Smooth muscle cell (in vitro differentiated cells): ENCODE measurements at regions not wholly inside any gene's neighbourhood (a gene's known extent, or its start where the extent isn't known, plus 50 kb on each side); places are given as distances from the start of the nearest gene placed in this dataset.

ENCODE experiments used
- DNase-seq: peaks from one replicate; lab custom pipeline; 2025; ENCODE audit not compliant: unreplicated experiment; lab: John Stamatoyannopoulos, UW
- H2AFZ ChIP-seq: fragments of 200-600 bp; sonication (generic); 2 replicates; pipeline ENCODE4 v1.6.0; 2016; ENCODE audit warnings: antibody characterized with exemption, low read depth, mild to moderate bottlenecking
- H3F3A ChIP-seq: fragments of 200-600 bp; sonication (generic); 2 replicates; pipeline ENCODE4 v1.6.0; 2017; ENCODE audit warnings: antibody characterized with exemption, low read depth
- H3K27ac ChIP-seq: fragments of 200-600 bp; sonication (generic); 2 replicates; pipeline ENCODE4 v1.5.1; 2016; ENCODE audit warnings: low read depth, mild to moderate bottlenecking
- H3K27me3 ChIP-seq: fragments of 200-600 bp; sonication (generic); 2 replicates; pipeline ENCODE4 v1.6.1; 2016; ENCODE audit warnings: low read depth, mild to moderate bottlenecking
- H3K36me3 ChIP-seq: fragments of 200-600 bp; sonication (generic); 2 replicates; pipeline ENCODE4 v1.5.1; 2016; ENCODE audit warnings: low read depth
- H3K4me1 ChIP-seq: fragments of 200-600 bp; sonication (generic); 2 replicates; pipeline ENCODE4 v1.5.1; 2016; ENCODE audit warnings: low read depth
- H3K4me2 ChIP-seq: fragments of 200-600 bp; sonication (generic); 2 replicates; pipeline ENCODE4 v1.6.0; 2016; ENCODE audit warnings: mild to moderate bottlenecking
- H3K4me3 ChIP-seq: fragments of 200-600 bp; sonication (generic); 2 replicates; pipeline ENCODE4 v1.5.1; 2016; ENCODE audit warnings: mild to moderate bottlenecking
- H3K79me2 ChIP-seq: fragments of 200-600 bp; sonication (generic); 2 replicates; pipeline ENCODE4 v1.6.0; 2016; ENCODE audit warnings: low read depth, mild to moderate bottlenecking
- H3K9ac ChIP-seq: fragments of 200-600 bp; sonication (generic); 2 replicates; pipeline ENCODE4 v1.6.0; 2016; ENCODE audit warnings: low read depth
- H3K9me3 ChIP-seq: fragments of 200-600 bp; sonication (generic); replicated peaks from 2 replicates; pipeline ENCODE4 v1.5.1; 2016; ENCODE audit warnings: low read depth
- H4K20me1 ChIP-seq: fragments of 200-600 bp; sonication (generic); 2 replicates; pipeline ENCODE4 v1.6.0; 2016; ENCODE audit warnings: low read depth
- whole genome bisulfite sequencing: methylation state at CpG from one replicate; pipeline ENCODE4 v1.1.7; 2016; ENCODE audit warnings: low lambda C conversion rate; 5-methylcytosine and 5-hydroxymethylcytosine counted together
- TF ChIP-seq, protein P1 (sequence below): fragments of 200-600 bp; sonication (generic); IDR thresholded peaks from 2 replicates; pipeline ENCODE4 v1.5.1; 2017; ENCODE audit warnings: borderline replicate concordance, mild to moderate bottlenecking, antibody characterized with exemption; ENCODE audit not compliant: insufficient read depth, poor library complexity, severe bottlenecking

DNA sequence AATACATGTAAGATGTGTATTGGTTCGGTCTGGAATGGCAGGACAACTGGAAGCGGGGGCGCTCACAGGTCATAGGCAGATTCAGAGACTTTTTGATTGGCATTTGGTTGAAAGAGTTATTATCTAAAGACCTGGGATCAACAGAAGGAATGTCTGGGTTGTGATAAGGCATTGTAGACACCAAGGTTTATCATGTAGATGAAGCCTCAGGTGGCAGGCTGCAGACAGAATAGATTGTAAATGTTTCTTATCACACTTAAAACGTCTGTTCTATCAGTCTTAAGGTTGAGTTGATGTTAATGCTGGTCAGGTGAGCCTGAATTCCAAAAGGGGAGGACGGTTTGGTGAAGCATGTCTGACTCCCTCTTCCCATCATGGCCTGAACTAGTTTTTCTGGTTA lies 295.9 kb upstream of the PROK2 start:
- Histone ChIP-seq H3K79me2 (no peaks in the 10 kb centered on the region), H3F3A (no peaks in the 10 kb centered on the region), H3K4me3 (no peak overlapping the region), H3K4me2 (no peak overlapping the region), H3K9ac (no peak overlapping the region), H2AFZ (no peak overlapping the region), H4K20me1 (no peaks in the 10 kb centered on the region), H3K27ac (no peak overlapping the region), H3K27me3 (peaks cover 6% of the 10 kb centered on the region), H3K4me1 (no peaks in the 10 kb centered on the region), H3K36me3 (no peaks in the 10 kb centered on the region), H3K9me3 (no peaks in the 10 kb centered on the region)
- no peak for DNase-seq
- TF ChIP-seq, protein P1, sequence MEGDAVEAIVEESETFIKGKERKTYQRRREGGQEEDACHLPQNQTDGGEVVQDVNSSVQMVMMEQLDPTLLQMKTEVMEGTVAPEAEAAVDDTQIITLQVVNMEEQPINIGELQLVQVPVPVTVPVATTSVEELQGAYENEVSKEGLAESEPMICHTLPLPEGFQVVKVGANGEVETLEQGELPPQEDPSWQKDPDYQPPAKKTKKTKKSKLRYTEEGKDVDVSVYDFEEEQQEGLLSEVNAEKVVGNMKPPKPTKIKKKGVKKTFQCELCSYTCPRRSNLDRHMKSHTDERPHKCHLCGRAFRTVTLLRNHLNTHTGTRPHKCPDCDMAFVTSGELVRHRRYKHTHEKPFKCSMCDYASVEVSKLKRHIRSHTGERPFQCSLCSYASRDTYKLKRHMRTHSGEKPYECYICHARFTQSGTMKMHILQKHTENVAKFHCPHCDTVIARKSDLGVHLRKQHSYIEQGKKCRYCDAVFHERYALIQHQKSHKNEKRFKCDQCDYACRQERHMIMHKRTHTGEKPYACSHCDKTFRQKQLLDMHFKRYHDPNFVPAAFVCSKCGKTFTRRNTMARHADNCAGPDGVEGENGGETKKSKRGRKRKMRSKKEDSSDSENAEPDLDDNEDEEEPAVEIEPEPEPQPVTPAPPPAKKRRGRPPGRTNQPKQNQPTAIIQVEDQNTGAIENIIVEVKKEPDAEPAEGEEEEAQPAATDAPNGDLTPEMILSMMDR = no peak
- WGBS = 79% methylated on average over 5 of the region's 5 CpGs

DNA sequence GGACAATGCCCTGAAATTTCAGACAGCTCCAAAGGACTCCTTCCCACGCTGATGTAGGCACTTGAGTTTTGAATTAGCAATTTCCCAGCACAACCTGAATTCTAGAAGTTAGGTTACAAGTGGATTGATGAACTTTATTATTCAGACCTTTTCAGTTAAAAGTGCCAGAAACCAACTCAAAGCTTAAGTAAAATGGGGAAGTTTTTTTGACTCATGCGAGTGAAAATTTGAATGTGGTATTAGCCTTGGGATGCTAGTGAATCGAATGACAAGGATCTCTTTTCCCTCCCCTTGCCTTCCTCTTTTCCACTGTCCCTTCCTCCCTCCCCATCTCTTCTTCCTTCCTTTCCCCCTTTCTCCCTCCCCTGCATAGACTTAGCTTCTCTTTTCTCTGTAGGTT lies 295.1 kb upstream of the PROK2 start:
- no peak for DNase-seq
- H3F3A ChIP-seq = no peaks in the 10 kb centered on the region
- TF ChIP-seq, protein P1 = no peak
- 95% methylated on average over 3 of the region's 3 CpGs for WGBS
- no peaks in the 10 kb centered on the region for H4K20me1 ChIP-seq
- H3K27ac ChIP-seq = no peak overlapping the region
- H3K79me2 ChIP-seq = no peaks in the 10 kb centered on the region
- peaks cover 6% of the 10 kb centered on the region for H3K27me3 ChIP-seq
- H3K9me3 ChIP-seq = no peaks in the 10 kb centered on the region
- no peak overlapping the region for H2AFZ ChIP-seq
- no peaks in the 10 kb centered on the region for H3K36me3 ChIP-seq
- no peaks in the 10 kb centered on the region for H3K4me1 ChIP-seq
- H3K9ac ChIP-seq = no peak overlapping the region
- no peak overlapping the region for H3K4me3 ChIP-seq
- H3K4me2 ChIP-seq = no peak overlapping the region

DNA sequence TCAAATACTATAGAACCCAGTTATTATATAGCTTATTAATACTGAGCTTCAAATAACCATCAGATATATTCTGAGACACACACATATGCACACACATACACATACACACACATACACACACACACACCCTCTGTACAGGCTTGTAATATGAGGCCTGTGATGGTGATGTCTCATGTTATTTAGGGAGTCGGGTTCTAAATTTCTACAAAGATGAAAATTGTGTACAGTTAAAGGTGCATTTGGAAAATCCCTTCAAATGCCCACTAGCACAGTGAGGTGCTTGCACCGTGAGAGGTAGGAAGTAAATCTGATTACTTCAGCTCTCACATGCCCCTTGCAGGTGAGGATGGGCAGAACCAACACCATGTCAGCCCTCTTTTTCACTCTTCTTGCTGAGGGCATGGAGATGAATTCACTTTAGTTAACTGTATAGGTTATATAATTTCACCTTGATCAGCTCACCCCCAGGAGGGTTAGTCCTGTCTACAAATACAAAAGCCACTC lies 294.5 kb upstream of the PROK2 start:
- H3K27me3 ChIP-seq = peaks cover 6% of the 10 kb centered on the region
- H3F3A ChIP-seq = no peaks in the 10 kb centered on the region
- H2AFZ ChIP-seq = no peak overlapping the region
- WGBS = 93% methylated on average over 2 of the region's 2 CpGs
- H3K9me3 ChIP-seq = no peaks in the 10 kb centered on the region
- H3K36me3 ChIP-seq = no peaks in the 10 kb centered on the region
- H4K20me1 ChIP-seq = no peaks in the 10 kb centered on the region
- DNase-seq = no peak
- H3K4me3 ChIP-seq = no peak overlapping the region
- no peak overlapping the region for H3K4me2 ChIP-seq
- H3K27ac ChIP-seq = no peak overlapping the region
- H3K79me2 ChIP-seq = no peaks in the 10 kb centered on the region
- TF ChIP-seq, protein P1 = no peak
- no peaks in the 10 kb centered on the region for H3K4me1 ChIP-seq
- no peak overlapping the region for H3K9ac ChIP-seq

DNA sequence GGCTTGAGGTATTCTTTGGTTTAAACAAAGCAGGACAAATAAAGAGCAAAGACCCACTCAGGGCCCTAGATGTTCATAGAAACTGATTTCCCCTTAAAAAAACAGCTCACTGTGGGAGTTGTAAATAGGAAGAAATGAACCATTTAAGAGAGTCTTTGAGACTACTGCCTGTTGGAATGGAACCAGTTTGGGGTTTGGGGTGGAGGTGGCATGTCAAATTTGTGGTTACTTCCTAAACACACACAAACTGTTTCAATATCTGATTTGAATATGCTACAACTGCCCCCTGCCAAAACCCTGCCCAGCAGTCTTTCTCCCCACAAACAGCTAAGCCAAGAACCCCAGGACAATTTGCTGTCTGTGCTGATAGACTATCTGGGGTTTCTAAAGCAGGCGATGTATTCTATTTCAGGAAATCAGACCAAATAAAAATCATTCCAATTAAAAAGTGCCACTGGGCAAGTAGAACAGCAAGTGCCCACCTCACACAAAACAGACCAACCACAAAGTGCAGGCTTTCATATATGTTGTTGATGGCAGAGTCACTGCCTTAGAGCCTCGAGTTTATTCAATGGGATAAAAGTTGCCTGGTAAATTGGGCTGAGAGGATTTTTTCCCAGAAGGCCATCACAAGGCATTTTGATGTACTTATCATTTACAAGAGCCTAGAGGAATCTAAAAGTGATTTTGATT lies 293.9 kb upstream of the PROK2 start:
- Histone ChIP-seq H3K4me3 (no peak overlapping the region), H3K27me3 (peaks cover 5% of the 10 kb centered on the region), H4K20me1 (no peaks in the 10 kb centered on the region), H2AFZ (no peak overlapping the region), H3K4me1 (no peaks in the 10 kb centered on the region), H3K36me3 (no peaks in the 10 kb centered on the region), H3K9me3 (no peaks in the 10 kb centered on the region), H3K79me2 (no peaks in the 10 kb centered on the region), H3K9ac (no peak overlapping the region), H3K4me2 (no peak overlapping the region), H3F3A (no peaks in the 10 kb centered on the region), H3K27ac (no peak overlapping the region)
- 87% methylated on average over 2 of the region's 2 CpGs for WGBS
- TF ChIP-seq, protein P1 = no peak
- no peak for DNase-seq
